B cell (primary cell): ENCODE measurements at regions not wholly inside any gene's neighbourhood (a gene's known extent, or its start where the extent isn't known, plus 50 kb on each side); places are given as distances from the start of the nearest gene placed in this dataset.

ENCODE experiments used
- CTCF ChIP-seq: fragments of 200-600 bp; IDR thresholded peaks from one replicate; pipeline ENCODE4 v1.8.0; 2022; ENCODE audit warnings: antibody characterized with exemption, mild to moderate bottlenecking
- EZH2 ChIP-seq: IDR thresholded peaks from 2 replicates; pipeline ENCODE4 v1.6.1; 2012; ENCODE audit warnings: borderline replicate concordance, low read depth, mild to moderate bottlenecking, moderate library complexity, low read length; ENCODE audit not compliant: insufficient read depth, poor library complexity, severe bottlenecking

DNA sequence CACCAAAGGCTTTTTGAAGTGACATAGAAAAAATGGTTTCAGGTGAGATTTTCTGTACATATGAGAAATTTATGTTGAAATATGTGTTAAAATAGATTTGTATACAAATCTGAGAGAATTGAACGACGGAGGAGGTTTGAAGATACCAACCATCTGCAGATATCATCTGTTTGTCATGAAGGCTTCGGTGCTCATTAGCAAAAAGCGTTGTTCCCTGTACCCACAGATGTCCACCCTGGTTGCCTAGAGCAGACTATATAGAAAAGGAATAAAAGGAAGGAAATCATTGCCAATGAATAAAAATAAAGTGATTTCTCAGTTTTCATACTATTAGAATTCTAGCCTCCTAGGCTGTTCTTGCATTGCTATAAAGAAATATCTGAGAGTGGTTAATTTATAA is 2262.8 kb upstream of the ACO1 start:
- TF ChIP-seq EZH2 (no peak), CTCF (no peak)
